GM10248 (cell line): ENCODE measurements at regions not wholly inside any gene's neighbourhood (a gene's known extent, or its start where the extent isn't known, plus 50 kb on each side); places are given as distances from the start of the nearest gene placed in this dataset.
A peak's percentile ranks its signal among the peaks of the same experiment; 100 is the strongest.
"Not testable (repeated sequence)": the region's sequence is repeated elsewhere in the genome, so short reads cannot be mapped to it uniquely, and the experiment has no call there.

Source experiments
- CTCF ChIA-PET: fragments of 300-600 bp; sonication (Branson Sonifier 250); formaldehyde crosslinking; extraction: SDS; loops from one replicate; lab custom pipeline; 2021; ENCODE audit warnings: antibody characterized with exemption; lab: Yijun Ruan, JAX
- POLR2A ChIA-PET: fragments of 350-650 bp; sonication (Branson Sonifier 250); formaldehyde crosslinking; extraction: SDS; loops from one replicate; lab custom pipeline; 2020; ENCODE audit warnings: antibody characterized with exemption; lab: Yijun Ruan, JAX
- DNase-seq: peaks from one replicate; pipeline ENCODE4 v3.0.0; 2012; ENCODE audit errors: extremely low spot score
- CTCF ChIP-seq: IDR thresholded peaks from 2 replicates; pipeline ENCODE4 v1.5.1; 2012; ENCODE audit warnings: mild to moderate bottlenecking, low read depth; ENCODE audit errors: extremely low read depth, missing control alignments, control extremely low read depth

- POLR2A ChIA-PET, result no interaction called here
- CTCF ChIA-PET, result no interaction called here
- no peak for TF ChIP-seq CTCF
- DNase-seq, result peak; percentile 36
These were observed 73.2 kb upstream of the MEDAG start for GRCh38 chr13:30832845-30833332.

GRCh38 chr13:30835442-30835841 lies 70.6 kb upstream of the MEDAG start:
- no peak for TF ChIP-seq CTCF
- DNase-seq, result no peak
- CTCF ChIA-PET, result no interaction called here
- POLR2A ChIA-PET, result no interaction called here

GRCh38 chr13:30837227-30838159 lies 68.6 kb upstream of the MEDAG start:
- ChIA-PET CTCF (interaction anchor here (1.4 to 2.0 kb wide), 2 partner anchors 20 to 28 kb away, joined by 4 to 5 read pairs; no protein-coding TSS in a partner anchor), POLR2A (no interaction called here)
- DNase-seq, result no peak
- TF ChIP-seq CTCF, result no peak

- DNase-seq, POLR2A ChIA-PET, CTCF ChIA-PET: not testable (repeated sequence)
These were observed 66.4 kb upstream of the MEDAG start for GRCh38 chr13:30839636-30840035.

GRCh38 chr13:30840515-30840914 lies 65.6 kb upstream of the MEDAG start:
- ChIA-PET POLR2A (no interaction called here), CTCF (no interaction called here)
- no peak for DNase-seq
- no peak for TF ChIP-seq CTCF

- ChIA-PET CTCF (no interaction called here), POLR2A (no interaction called here)
- no peak for TF ChIP-seq CTCF
- DNase-seq, result no peak
These were observed 64.9 kb upstream of the MEDAG start for GRCh38 chr13:30841154-30841553.

- DNase-seq, result no peak
- ChIA-PET POLR2A (no interaction called here), CTCF (no interaction called here)
- TF ChIP-seq CTCF, result no peak
These were observed 62.5 kb upstream of the MEDAG start for GRCh38 chr13:30843548-30843947.
